Keratinocyte (primary cell): ENCODE measurements at regions not wholly inside any gene's neighbourhood (a gene's known extent, or its start where the extent isn't known, plus 50 kb on each side); places are given as distances from the start of the nearest gene placed in this dataset.

Experiments
- EZH2 ChIP-seq: IDR thresholded peaks from one replicate; pipeline ENCODE4 v1.6.1; 2012; ENCODE audit warnings: inconsistent platforms, mild to moderate bottlenecking, low read length, moderate library complexity
- TF ChIP-seq, protein P1 (sequence below), 3 experiments: IDR thresholded peaks in 1 of 3; conservative IDR thresholded peaks in 1 of 3; optimal IDR thresholded peaks in 1 of 3; 2 replicates in 2 of 3; 3 replicates in 1 of 3; pipeline versions ENCODE3 to v1.5.1; 2011; ENCODE audit warnings: low read length in 3 of 3, mild to moderate bottlenecking in 3 of 3, moderate library complexity in 2 of 3, control low read depth in 1 of 3, inconsistent platforms in 1 of 3; ENCODE audit not compliant: insufficient read depth in 2 of 3; ENCODE audit errors: extremely low read depth in 1 of 3

DNA sequence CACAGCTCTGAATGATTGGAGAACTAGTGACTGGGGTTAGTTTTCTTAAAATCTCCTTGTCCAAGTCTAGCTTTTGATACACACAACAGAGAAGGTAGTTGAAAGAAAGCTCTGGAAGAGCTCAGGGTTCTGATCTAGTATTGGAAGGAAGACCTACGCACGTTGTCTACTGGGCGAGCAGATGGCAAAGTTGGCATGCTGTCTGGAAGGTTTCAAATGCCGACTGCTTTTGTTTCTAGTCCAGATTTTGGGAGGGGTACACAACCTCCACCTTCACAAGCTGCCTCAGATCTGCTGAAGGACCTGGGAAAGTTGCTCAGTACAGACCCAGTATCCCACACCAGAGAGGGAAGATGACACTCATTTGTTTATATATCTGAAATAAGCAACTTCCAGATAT, 507.3 kb downstream of the RNF144A start:
- TF ChIP-seq, protein P1, sequence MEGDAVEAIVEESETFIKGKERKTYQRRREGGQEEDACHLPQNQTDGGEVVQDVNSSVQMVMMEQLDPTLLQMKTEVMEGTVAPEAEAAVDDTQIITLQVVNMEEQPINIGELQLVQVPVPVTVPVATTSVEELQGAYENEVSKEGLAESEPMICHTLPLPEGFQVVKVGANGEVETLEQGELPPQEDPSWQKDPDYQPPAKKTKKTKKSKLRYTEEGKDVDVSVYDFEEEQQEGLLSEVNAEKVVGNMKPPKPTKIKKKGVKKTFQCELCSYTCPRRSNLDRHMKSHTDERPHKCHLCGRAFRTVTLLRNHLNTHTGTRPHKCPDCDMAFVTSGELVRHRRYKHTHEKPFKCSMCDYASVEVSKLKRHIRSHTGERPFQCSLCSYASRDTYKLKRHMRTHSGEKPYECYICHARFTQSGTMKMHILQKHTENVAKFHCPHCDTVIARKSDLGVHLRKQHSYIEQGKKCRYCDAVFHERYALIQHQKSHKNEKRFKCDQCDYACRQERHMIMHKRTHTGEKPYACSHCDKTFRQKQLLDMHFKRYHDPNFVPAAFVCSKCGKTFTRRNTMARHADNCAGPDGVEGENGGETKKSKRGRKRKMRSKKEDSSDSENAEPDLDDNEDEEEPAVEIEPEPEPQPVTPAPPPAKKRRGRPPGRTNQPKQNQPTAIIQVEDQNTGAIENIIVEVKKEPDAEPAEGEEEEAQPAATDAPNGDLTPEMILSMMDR (optimal IDR thresholded peaks at IDR 0.05 in 1 of 3, IDR thresholded peaks at IDR 0.05 in 1 of 3, conservative IDR thresholded peaks at IDR 0.05 in 1 of 3; ENCODE audit: extremely low read depth in 1 of 3, insufficient read depth in 2 of 3, low read length in 3 of 3): no peak
- TF ChIP-seq EZH2: no peak
